ENCODE measurements at regions not wholly inside any gene's neighbourhood (a gene's known extent, or its start where the extent isn't known, plus 50 kb on each side); places are given as distances from the start of the nearest gene placed in this dataset.
A peak's percentile ranks its signal among the peaks of the same experiment; 100 is the strongest.

DNA sequence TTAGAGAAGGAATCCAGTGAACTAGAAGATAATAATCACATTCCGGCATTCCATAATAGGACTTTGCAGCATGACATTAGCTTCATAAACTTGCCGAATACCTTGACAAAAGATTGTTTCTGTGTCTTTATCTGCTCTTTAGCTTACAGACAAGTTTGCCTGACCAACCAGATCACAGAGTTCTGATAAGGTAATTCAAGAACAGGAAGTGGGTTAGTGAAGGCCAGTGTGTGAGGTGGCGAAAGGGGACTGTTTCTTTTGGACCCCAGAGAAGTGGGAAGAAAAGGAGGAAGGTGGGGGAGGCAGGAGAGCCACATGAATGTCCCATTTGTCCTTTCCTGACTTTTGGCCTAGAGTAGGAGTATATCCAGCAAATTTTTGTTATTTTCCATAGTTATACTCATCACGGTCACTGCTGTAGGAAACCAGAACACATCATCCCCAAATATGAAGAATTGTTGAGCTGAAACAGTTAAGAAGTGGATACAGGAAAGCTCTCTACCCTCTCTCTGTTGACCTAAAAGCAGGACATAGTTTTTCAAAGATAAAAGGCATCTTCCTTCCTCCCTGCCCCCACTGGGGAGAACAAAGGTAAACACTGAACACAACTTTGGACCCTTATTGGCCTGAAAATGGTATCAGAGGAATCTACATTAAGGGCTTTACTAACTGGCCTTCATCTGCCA lies 72.4 kb upstream of the TNFAIP3 start:
- no peaks in the 10 kb centered on the region for H3K36me3 ChIP-seq (ENCODE audit: low read depth)
- H3K9me3 ChIP-seq, result no peaks in the 10 kb centered on the region
- intact Hi-C loops (cut with DNase I, micrococcal nuclease), result no loop called here
- ATAC-seq (no peak), DNase-seq (no peak)
- no peak overlapping the region for H3K4me3 ChIP-seq
- H3K4me1 ChIP-seq (ENCODE audit: low read depth), result peaks cover 10% of the 10 kb centered on the region
- TF ChIP-seq, protein P1, sequence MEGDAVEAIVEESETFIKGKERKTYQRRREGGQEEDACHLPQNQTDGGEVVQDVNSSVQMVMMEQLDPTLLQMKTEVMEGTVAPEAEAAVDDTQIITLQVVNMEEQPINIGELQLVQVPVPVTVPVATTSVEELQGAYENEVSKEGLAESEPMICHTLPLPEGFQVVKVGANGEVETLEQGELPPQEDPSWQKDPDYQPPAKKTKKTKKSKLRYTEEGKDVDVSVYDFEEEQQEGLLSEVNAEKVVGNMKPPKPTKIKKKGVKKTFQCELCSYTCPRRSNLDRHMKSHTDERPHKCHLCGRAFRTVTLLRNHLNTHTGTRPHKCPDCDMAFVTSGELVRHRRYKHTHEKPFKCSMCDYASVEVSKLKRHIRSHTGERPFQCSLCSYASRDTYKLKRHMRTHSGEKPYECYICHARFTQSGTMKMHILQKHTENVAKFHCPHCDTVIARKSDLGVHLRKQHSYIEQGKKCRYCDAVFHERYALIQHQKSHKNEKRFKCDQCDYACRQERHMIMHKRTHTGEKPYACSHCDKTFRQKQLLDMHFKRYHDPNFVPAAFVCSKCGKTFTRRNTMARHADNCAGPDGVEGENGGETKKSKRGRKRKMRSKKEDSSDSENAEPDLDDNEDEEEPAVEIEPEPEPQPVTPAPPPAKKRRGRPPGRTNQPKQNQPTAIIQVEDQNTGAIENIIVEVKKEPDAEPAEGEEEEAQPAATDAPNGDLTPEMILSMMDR (IDR thresholded peaks at IDR 0.05), result no peak

DNA sequence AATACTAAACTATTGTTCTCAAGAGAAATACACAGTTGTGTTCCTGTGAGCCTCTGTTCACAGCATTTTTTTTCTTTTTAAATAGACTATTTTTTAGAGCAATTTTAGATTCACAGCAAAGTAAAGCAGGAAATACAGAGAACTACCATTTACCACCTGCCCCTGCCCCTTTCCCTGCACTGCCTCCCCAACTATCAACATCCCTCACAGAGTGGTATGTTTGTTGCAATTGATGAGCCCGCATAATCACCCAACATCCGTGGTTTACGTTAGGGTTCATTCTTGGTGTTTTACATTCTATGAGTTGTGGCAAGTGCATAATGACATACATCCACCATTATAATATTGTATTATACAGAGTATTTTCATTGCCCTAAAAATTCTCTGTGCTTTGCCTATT lies 71.6 kb upstream of the TNFAIP3 start:
- DNase-seq (no peak), ATAC-seq (no peak)
- intact Hi-C loops (cut with DNase I, micrococcal nuclease), result no loop called here
- TF ChIP-seq, protein P1 (IDR thresholded peaks at IDR 0.05), result no peak
- Histone ChIP-seq H3K4me1 (ENCODE audit: low read depth) (peaks cover 13% of the 10 kb centered on the region), H3K9me3 (no peaks in the 10 kb centered on the region), H3K4me3 (no peak overlapping the region), H3K36me3 (ENCODE audit: low read depth) (no peaks in the 10 kb centered on the region)

DNA sequence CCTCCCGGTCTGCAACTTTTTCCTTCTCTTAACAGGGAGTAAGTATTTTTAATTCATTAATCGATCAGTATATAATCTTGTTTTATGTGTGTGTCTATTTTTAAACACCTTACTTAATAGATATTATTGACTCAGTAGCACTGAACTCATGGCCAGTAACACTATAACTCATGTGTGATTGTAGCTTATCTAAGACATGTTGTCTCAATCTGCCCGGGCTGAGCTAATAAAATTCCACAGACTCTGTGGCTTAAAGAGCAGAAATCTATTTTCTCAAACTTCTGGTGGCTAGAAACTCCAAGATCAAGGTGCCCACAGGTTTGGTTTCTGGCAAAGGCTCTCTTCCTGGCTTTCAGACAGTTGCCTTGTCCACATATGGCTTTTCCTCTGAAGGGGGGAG lies 68.8 kb upstream of the TNFAIP3 start:
- intact Hi-C loops (cut with DNase I, micrococcal nuclease), result no loop called here
- ATAC-seq, result no peak
- Histone ChIP-seq H3K9me3 (no peaks in the 10 kb centered on the region), H3K4me1 (ENCODE audit: low read depth) (peaks cover 16% of the 10 kb centered on the region), H3K4me3 (no peak overlapping the region), H3K36me3 (ENCODE audit: low read depth) (no peaks in the 10 kb centered on the region)
- no peak for DNase-seq
- TF ChIP-seq, protein P1 (IDR thresholded peaks at IDR 0.05), result no peak

DNA sequence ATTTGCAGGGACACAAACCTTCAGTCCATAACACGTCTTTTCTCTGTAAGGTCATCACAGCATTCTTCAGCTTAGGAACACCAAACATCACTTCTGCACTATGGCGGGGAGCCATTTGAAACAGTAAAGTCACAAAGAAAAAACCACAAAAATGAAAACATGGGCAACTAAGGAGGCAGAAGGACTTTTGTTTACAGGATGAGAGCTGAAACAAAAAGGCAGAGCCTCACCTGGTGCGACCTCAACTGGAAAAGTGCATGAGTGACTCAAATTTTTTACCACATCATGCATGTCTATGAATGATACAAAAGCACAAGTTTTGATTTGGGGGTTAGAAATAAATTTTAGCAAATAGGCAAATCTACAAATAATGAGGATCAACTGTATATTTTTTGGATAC lies 68.2 kb upstream of the TNFAIP3 start:
- no peak for ATAC-seq
- intact Hi-C loops (cut with DNase I, micrococcal nuclease), result no loop called here
- no peaks in the 10 kb centered on the region for H3K9me3 ChIP-seq
- no peak overlapping the region for H3K4me3 ChIP-seq
- H3K36me3 ChIP-seq (ENCODE audit: low read depth), result no peaks in the 10 kb centered on the region
- H3K4me1 ChIP-seq (ENCODE audit: low read depth), result peaks cover 18% of the 10 kb centered on the region
- TF ChIP-seq, protein P1 (IDR thresholded peaks at IDR 0.05), result no peak
- DNase-seq, result no peak

DNA sequence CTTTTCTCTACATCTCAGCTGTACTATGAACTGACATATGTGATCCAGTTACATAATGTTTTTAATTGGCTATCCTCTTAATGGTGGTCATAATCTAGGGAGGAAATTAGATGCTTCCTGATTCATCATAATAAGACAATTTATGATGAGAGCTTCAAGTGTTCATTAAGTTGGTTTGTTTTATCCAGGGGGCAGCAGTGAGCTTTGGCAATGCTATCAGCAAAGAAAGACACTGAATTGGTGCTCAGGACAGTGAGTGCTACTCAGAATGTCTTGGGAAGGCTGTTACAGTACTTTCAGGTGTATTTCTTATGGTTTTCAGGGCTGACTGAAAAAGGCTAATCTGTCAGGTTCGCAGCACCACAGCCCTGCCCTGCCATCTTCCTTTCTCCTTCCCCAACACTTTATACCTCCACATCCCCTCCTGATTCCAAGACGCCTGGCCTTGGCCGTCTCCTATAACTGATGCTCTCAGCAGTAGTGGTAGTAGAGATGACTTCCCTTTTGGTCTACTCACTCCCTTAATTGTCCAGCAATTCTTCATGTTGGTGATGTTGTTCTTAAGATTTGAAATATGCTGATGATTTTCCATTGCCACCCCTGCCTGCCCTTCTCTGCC lies 67.0 kb upstream of the TNFAIP3 start:
- Histone ChIP-seq H3K4me1 (ENCODE audit: low read depth) (peaks cover 18% of the 10 kb centered on the region), H3K36me3 (ENCODE audit: low read depth) (no peaks in the 10 kb centered on the region), H3K9me3 (no peaks in the 10 kb centered on the region), H3K4me3 (no peak overlapping the region)
- ATAC-seq, result peak; percentile 58
- TF ChIP-seq, protein P1 (IDR thresholded peaks at IDR 0.05), result peak; percentile 20
- intact Hi-C loops (cut with DNase I, micrococcal nuclease), result no loop called here
- DNase-seq, result peak in 1 of 3 donors; percentile 83
